Activated CD4-positive, CD25-positive, alpha-beta regulatory T cell treated with anti-CD3 and anti-CD28 coated beads, Interleukin-2, amount 50 U/mL, for 24 hours (primary cell): ENCODE measurements at regions not wholly inside any gene's neighbourhood (a gene's known extent, or its start where the extent isn't known, plus 50 kb on each side); places are given as distances from the start of the nearest gene placed in this dataset.
"Not testable (repeated sequence)": the region's sequence is repeated elsewhere in the genome, so short reads cannot be mapped to it uniquely, and the experiment has no call there.

Experiments used
- ATAC-seq, 2 donors: fragments of 150-1000 bp; cut with Tn5 transposase; one replicate each; pipeline ENCODE4 v1.10.0; 2021; ENCODE audit warnings: mild to moderate bottlenecking in 1 of 2, moderate library complexity in 1 of 2

DNA sequence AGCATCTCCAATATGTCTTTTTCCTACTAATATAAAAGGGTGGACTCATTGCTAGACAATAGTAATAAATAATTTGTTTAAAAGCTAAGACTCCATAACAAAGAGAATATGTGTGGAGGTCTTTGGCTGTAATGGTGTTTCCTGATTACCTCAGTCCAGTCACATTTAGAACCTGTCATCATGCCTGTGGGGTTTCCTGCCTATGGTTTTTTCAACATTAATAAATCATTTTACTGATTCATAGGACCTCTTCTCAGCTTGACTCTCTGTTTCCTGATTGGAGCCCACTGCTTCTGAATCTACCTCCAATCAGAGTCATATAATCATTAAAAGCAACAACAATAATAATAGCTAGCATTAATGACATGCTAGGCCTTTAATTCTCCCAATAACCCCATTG lies 52.4 kb upstream of the GNAI1 start:
- no peak for ATAC-seq

DNA sequence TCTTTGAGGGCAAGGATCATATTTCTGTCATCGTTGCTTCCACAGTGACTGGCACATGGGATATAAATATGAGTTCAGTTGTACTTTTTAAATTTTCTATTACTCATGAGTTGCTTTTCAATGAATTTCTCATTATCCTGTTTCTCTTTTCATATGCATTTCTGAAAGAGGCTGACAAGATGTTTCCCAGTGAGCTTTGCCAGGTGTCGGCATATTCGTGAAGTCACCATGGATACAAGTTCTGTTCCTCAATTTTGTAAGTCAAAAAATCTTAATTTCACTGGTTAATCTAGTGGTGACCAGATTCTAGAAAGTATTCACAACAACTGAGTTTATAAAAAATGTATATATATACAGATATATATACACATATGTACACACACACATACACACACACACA lies 55.7 kb upstream of the GNAI1 start:
- no peak for ATAC-seq

DNA sequence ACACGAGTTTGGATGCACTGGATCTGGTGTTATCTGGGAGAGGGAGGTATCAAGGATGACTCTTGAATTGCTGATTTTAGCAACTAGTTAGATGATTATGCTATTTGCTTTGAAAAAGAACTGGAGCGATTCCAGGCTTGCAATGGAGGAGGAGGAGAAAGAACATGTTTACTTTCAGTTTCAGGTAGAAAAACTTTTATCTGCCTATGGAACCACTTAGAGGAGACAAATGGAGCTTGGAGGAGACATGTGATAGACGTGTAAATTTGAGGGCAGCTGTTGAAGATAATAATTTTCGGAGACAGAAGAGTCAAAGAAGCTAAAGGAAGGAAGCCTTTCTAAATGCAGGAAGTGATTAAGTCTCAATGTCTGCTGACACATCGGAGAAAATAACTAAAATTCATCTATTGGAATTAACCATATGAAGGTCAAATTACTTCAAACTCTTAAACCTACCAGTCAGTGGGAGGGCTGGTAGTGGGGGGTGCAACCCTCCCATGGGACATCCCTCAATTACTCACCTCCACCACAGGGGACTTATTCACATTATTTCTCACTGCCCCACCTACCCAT lies 56.4 kb upstream of the GNAI1 start:
- peak; percentile 65 to 74 for ATAC-seq

DNA sequence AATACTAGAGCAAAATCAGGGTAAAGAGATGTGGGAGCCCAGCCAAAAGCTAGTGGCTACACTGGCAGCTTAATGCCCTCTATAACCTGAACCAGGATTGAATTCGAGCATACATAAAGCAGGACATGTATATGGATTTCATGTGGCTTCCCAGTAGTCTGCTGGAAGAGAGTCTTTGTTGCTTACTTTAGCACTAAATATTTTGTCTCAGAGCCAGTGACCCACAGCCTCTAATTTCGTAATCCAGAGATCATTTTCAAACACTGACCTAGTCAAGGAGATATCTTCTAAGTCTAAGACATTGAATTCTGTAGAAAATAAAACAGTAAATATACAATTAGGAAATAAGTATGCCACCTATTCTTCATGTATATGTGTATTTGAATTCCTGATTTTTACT lies 64.2 kb upstream of the GNAI1 start:
- no peak for ATAC-seq

DNA sequence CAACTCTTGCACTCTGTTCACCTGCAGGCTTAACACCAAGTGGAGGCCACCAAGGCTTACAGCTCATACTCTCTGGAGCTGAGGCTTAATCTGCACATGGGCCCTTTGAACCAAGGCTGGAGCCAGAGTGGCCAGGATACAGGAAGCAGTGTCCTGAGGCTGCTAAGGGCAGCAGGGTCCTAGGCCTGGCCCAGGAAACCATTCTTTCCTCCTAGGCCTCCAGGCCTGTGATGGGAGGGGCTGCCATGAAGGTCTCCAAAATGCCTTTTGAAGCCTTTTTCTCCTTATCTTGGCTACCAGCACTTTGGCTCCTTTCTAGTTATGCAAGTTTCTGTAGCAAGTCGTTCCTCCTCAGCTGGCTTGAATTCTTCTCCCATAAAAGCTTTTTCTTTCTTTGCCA lies 68.0 kb upstream of the GNAI1 start:
- no peak for ATAC-seq

DNA sequence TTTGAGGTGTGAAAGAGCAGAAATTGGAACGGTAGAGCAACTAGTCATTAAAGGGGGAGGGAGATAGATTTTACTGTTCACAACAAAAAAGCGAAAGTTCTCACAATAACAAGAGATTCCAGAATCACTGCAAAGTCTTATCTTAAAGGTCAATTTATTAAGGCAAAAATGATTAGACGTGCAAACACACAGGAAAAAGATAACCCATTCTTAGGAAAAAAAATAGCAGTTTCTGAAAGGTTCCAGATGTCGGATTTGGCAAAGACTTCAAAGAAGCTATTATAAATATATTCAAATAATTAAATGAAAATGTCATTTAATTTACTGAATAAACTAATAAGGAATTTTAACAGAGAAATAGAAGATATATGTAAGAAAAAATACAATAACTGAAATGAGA lies 70.8 kb upstream of the GNAI1 start:
- no peak for ATAC-seq

DNA sequence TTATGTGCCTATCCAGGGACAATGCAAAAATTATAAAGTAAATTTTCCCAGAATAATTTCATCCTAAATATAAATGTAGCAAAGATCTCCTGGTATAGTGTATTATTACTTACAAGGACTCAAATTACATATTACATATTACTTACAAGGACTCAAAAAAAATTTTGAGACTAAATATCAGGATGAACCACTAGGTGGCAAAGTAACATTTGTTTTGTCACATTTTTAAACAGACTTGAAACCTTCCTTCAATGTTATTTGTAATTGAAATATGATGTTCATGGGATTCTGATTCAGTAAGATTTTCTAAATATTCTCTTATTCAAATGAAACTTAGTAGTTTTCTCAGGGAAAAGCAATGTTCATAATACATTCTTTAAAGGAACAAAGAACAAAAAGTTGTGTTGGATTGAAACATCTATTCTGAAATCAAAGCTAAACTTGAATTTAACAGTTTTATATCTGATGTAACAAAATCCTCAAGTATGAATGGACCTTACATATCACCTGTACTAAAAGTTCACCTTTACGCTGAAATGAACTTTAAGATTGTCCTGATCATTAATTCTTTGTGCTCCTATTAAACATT lies 74.3 kb upstream of the GNAI1 start:
- no peak for ATAC-seq

DNA sequence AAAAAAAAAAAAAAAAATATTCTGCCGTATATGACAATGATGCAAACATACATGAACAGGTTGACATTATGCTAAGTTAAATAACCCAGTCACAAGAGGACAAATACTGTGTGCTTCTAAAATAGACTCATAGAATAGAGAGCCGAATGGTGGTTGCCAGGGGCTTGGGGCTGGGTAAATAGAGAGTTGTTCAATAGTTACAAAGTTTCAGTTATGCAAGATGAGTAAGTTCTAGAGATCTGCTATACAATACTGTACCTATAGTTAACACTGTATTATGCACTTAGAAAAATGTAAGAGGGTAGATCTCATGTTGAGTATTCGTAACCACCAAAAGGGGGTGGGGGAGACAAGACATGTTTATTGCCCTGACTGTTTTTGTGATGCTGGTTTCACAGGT lies 77.1 kb upstream of the GNAI1 start:
- ATAC-seq, result no peak

DNA sequence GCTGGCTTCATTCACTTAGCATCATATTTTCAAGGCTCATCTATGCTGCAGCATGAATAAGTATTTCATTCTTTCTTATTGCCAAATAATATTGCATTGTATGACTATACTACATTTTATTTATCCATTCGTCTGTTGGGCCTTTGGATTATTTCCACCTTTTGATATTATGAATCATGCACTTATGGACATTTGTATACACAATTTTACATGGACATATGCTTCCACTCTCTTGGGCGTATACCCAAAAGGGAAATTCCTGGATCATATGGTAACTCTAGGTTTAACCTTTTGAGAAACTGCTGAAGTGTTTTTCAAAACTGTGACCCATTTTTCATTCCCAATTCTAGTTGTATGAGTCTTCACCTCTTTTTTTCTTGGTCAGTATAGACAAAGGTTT lies 80.3 kb upstream of the GNAI1 start:
- ATAC-seq, result no peak

DNA sequence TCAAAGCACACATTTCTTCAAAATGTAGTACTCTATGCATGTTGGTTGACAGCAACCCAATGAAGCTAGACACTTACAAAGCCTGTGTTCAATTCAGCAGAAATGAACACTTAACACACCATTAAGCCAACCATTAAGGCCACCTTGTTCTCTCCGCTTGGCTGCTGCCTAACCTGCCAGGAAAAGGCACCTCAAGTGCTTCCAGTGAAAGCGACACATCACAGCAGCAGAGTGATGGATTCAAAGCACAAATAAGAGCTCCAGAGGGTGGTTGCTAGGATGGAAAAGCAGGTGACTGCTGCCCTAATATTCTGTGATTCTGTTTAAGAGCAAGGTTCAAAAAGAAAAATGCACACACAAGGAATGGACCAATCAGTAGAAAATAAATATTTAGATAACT lies 81.5 kb upstream of the GNAI1 start:
- ATAC-seq, result no peak

DNA sequence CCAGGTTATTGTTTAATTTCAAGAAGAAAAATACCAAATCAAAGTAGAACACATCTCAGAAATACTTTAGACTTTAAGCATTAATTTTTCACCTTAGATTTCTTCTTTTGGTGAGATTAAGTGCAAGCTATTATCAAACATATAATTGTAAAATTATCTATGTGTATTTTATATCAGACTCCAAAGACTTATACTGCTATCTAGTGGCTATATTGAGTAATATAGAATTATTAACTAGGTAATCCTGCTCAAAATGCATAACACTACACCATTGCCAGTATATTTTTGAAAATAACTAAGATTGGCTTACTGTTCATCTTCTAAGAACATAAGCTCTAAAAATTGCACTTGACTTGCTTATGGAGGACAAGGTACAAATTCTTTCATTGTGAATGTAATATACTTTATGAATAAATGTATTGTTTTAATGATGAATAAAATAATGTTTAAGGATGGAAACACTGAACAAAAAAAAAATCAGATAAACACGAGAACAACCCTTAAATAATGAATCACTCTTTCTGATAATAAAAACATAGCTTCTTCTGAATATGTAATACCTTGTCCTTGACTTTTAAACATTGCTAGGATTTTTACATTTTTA lies 86.7 kb upstream of the GNAI1 start:
- no peak for ATAC-seq

DNA sequence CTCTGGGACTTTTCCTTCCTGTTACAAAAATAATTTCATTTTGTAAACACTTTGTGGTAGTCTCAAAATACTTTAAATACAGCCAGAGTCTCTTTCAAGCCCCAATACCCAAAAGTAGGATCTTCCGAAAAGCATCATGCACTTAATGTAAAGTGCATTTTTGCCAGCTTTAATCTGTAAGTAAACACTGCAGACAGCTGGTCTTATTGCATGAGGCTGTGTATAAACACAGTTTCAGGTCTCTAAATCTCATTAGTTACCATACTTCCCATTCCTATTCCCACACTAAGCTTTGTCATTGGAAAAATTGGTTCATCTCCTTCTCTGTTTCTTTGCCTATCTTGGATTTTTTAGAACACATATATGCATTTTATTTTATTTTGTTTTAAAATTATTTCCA lies 87.6 kb upstream of the GNAI1 start:
- no peak for ATAC-seq

DNA sequence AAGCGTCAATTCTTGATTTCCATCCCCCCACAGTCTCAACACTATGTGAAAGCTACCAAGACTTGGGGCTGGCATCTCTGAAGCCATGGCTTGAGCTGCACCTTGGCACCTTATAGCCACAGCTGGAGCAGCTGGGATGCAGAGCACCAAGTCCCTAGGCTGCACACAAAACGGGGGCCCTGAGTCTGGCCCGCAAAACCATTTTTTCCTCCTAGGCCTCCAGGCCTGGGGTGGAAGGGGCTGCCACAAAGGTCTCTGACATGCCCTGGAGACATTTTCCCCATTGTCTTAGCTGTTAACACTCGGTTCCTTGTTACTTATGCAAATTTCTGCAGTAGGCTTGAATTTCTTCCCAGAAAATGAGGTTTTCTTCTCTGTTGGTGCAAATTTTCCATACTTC lies 89.8 kb upstream of the GNAI1 start:
- no peak for ATAC-seq

DNA sequence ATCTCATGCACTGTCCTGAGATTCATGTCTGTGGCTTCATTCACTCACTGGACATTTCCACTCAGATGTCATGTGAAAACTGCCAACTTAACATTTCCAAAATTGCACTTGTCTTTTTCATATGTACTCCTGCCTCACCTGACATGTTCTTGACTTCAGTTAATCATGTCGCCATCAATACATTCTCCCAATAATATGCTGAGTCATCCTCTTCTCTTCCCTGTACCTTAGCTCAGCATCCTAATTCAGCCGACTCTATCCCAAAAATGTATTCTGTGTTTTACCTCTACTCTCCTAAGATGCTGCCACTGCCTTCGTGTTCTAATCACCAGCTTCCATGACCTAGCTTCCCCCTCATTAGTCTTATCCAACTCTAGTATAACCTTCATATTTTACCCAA lies 93.9 kb upstream of the GNAI1 start:
- no peak for ATAC-seq

DNA sequence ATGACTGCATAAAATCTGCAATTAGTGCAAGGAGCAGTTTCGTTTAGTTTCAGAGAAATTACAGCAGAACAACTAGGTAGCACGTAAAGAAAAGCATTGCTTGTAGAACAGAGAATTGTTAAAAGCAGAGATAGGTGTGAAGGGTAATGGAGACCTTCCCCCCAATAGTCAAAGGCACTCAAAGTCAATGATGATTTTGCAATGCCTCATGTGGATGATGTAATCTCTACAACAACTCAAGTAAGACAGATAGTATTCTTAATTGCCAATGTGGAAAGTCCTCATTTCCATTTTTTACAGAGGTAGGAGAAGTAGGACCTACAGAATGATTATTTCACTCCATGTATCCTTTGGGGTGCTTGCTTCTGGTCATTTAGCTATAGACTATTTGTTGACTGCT lies 94.3 kb upstream of the GNAI1 start:
- ATAC-seq, result no peak

DNA sequence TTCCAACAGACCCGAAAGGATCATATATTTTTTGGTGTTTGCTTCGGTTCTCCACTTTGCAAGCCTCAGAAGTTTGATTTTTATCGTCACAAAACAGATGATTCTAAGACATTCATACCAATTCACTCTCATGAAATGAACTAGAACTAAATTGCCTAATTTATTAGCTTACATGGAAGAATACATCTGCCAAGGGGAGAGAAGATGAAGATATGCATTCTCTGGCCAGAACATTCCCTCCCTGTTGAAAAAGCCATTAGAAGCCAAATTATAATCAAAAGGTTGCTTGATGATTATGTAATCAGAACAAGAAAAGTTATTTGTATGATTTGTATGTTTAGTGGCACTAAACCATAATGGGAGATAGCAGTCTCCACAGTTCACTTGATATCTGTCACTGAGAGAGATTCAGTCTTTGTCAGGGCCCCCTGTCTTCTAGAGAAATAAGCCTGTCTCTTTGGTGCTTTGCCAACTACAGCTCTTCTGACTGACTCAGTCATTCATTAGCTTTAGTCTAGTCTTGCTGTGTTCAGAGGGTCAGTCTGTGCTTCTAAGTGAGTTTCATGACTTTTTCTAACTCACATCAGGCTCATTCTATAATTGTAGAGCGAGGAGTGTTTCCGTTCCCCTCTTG lies 95.3 kb upstream of the GNAI1 start:
- ATAC-seq, result no peak

DNA sequence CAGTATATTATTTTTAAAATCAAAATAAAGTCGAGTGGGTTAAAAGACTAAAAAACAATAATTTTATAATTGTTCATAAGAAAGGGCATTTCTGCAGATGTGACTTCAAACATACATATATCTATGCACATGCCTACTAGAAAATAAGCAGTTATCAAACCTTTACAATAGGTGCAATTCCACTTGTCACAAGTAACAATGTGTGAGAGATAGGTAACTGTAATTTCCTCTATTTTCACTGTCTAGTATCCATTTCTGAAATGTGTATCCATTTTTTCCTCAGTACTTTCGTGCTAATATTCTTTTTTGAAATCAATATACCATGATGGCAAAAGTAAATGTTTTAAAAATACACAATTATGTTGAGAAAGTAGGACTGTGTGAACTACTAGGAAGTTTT lies 96.9 kb upstream of the GNAI1 start:
- no peak for ATAC-seq

DNA sequence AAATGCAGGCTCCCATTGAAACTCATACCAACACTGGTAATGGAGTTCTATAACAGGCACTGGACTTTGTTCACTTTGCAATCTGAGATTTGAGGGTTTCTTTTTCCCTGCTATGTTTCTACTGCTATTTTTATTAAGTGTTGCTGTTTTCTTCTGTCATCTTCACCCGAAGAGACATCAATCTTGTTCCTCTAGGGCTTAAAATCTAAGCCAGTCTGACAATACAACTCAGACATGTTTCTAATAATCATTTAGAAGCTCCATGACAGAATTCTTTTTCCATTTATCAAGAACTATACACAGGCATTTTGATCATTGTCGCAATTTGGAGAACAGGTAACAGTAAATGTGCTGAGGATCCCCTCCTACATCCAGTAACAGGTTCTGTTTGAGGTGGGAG lies 98.5 kb upstream of the GNAI1 start:
- no peak for ATAC-seq

DNA sequence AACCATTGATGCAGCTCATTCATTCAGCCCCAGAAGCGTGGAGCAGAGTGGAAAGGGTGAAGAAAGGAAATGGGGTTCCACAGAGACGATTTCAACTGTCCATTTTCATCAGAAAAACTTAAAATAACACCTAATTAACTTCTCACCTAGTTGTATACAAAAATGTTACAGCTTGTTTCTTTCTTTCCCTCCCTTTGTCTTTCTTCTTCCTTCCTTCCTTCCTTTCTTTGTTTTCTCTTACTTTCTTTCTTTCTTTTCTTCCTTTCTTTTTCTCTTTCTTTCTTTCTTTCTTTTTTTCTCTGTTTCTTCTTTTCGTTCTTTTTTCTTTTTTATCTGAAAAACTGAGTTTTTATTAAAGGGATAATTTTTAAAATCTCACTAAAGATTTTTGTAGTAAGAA lies 105.9 kb upstream of the GNAI1 start:
- ATAC-seq, result no peak

DNA sequence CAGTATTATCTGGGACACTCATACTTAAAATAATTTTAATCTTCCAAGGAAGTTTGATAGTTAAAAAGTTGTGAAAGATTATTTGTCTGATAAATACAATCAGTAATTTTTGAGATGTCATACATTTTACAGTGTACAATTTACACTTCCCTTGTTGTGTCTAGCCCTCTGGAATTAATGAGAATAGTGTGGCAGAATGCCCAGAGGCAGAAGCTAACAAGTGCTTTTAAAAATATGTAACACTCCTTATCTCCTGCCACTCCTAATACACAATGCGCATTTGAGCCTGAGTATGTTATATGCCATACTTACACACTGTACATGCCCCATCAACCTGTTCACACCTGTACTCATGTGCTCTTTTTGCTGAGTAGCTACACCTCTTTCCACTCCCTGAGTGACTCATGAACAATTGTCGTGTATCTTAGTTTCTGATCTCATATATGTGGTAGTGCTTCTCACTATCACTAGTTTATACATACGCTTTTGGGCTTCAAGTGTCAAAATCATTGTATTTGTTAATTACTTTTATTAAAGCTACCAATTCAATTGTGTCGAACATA lies 106.9 kb upstream of the GNAI1 start:
- ATAC-seq, result no peak

DNA sequence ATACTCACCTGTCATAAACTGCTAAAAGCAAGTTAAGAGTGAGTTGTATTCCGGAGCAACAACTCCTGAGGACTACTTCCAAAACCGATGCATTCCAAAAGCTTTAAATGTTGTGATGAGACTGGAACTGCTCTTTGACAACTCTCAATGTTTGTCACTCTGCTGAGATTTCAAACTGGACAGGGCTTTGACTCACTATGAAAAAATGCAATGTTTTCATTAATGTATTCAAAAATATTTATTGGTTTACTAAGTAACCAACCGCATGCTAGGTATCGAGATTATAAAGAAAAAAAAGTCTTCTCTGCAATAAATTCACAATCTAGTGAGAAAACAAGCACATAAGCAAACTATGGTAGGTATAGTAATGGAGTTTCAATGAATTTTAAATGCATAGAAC lies 107.9 kb upstream of the GNAI1 start:
- no peak for ATAC-seq

DNA sequence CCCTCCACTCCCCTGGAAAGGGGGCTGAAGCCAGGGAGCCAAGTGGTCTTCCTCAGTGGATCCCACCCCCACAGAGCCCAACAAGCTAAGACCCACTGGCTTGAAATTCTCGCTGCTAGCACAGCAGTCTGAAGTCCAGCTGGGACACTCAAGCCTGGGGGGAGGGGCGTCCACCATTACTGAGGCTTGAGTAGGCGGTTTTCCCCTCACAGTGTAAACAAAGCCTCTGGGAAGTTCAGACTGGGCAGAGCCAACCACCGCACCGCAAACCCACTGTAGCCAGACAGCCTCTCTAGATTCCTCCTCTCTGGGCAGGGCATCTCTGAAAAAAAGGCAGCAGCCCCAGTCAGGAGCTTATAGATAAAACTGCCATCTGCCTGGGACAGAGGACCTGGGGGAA lies 114.4 kb upstream of the GNAI1 start:
- ATAC-seq, result not testable (repeated sequence)

DNA sequence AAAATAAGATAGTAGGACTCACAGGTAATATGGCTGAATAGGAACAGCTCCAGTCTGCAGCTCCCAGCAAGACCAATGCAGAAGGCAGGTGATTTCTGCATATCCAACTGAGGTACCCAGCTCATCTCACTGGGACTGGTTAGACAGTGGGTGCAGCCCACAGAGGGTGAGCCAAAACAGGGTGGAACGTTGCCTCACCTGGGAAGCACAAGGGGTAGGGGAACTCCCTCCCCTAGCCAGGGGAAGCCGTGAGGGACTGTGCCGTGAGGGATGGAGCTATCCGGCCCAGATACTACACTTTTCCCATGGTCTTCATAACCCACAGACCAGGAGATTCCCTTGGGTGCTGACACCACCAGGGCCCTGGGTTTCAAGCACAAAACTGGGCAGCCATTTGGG lies 114.8 kb upstream of the GNAI1 start:
- not testable (repeated sequence) for ATAC-seq
